Adrenal gland (tissue), 5 donors: ENCODE measurements at regions not wholly inside any gene's neighbourhood (a gene's known extent, or its start where the extent isn't known, plus 50 kb on each side); places are given as distances from the start of the nearest gene placed in this dataset.

Experiments
- CTCF ChIP-seq, 6 experiments: fragments of 450-650 bp in 4 of 6; fragments of 200-600 bp in 2 of 6; sonication (generic) in 1 of 6; IDR thresholded peaks; 1 replicate in 5 of 6; 2 replicates in 1 of 6; pipeline versions ENCODE4 v1.5.1 to v1.8.0; 2016 to 2021; ENCODE audit warnings: antibody characterized with exemption in 6 of 6, mild to moderate bottlenecking in 2 of 6, moderate library complexity in 1 of 6
- POLR2A ChIP-seq, 2 donors: fragments of 450-650 bp; IDR thresholded peaks; one replicate each; pipeline ENCODE4 v1.6.1; 2017; ENCODE audit warnings: antibody characterized with exemption in 2 of 2, mild to moderate bottlenecking in 2 of 2, moderate library complexity in 1 of 2
- donor health status: DM: no; HTN: no; CAD: no.

GRCh38 chr5:98492258-98492657 lies 281.2 kb upstream of the RGMB start:
- TF ChIP-seq CTCF (IDR thresholded peaks at IDR 0.05) (no peak), POLR2A (IDR thresholded peaks at IDR 0.05) (no peak)
